Endothelial cell of umbilical vein (primary cell): ENCODE measurements at regions not wholly inside any gene's neighbourhood (a gene's known extent, or its start where the extent isn't known, plus 50 kb on each side); places are given as distances from the start of the nearest gene placed in this dataset.

Experiments
- BruUV-seq: library from RNA; stranded (reverse); fragments of 400-500 nt; replicated peaks from 2 replicates; lab custom pipeline; 2021; lab: Mats Ljungman, UMichigan
- CTCF ChIA-PET: fragments of 300-600, 350-600 bp; sonication (Branson Sonifier 250); formaldehyde crosslinking; loops from one replicate; lab custom pipeline; 2021; ENCODE audit warnings: antibody characterized with exemption, inconsistent platforms; lab: Charles Lee
- POLR2A ChIA-PET: fragments of 300-600, 350-600 bp; sonication (Branson Sonifier 250); formaldehyde crosslinking; loops from one replicate; lab custom pipeline; 2021; ENCODE audit warnings: antibody characterized with exemption, inconsistent platforms; lab: Charles Lee
- DNase-seq: peaks from one replicate; pipeline ENCODE4 v3.0.0-alpha.2; 2011; ENCODE audit warnings: low read depth, low spot score
- FAIRE-seq: peaks from 2 replicates; lab custom pipeline; 2011; peaks lifted over from hg19 to GRCh38; lab: Jason Lieb, UNC
- H2AFZ ChIP-seq: 2 replicates; pipeline ENCODE4 v1.6.0; 2012; ENCODE audit warnings: low read depth, low read length, control low read depth, inconsistent platforms
- H3K27ac ChIP-seq: 2 replicates; pipeline ENCODE4 v1.5.1; 2011; ENCODE audit warnings: low read depth, mild to moderate bottlenecking, control low read depth, low read length, moderate library complexity; ENCODE audit not compliant: insufficient read depth
- H3K27me3 ChIP-seq, 2 experiments: 2 replicates each; pipeline versions ENCODE4 v1.6.0 to v1.6.1; 2011; ENCODE audit warnings: low read length in 2 of 2, mixed read lengths in 1 of 2; ENCODE audit not compliant: control insufficient read depth in 2 of 2, insufficient read depth in 2 of 2
- H3K36me3 ChIP-seq, 2 experiments: 2 replicates in 1 of 2; 3 replicates in 1 of 2; pipeline ENCODE4 v1.5.1; 2011; ENCODE audit warnings: low read length in 2 of 2, mild to moderate bottlenecking in 1 of 2, moderate library complexity in 1 of 2; ENCODE audit not compliant: control insufficient read depth in 2 of 2, insufficient read depth in 2 of 2; ENCODE audit errors: extremely low read depth in 1 of 2
- H3K4me1 ChIP-seq: 3 replicates; pipeline ENCODE4 v1.5.1; 2011; ENCODE audit warnings: mild to moderate bottlenecking, low read length; ENCODE audit not compliant: control insufficient read depth, insufficient read depth; ENCODE audit errors: extremely low read depth
- H3K4me2 ChIP-seq: 2 replicates; pipeline ENCODE4 v1.6.1; 2011; ENCODE audit warnings: low read length, control low read depth, mixed read lengths; ENCODE audit not compliant: insufficient read depth
- H3K4me3 ChIP-seq, 3 experiments: fragments of 200-600 bp in 1 of 3; sonication (generic), shearing (Covaris generic) in 1 of 3; replicated peaks in 1 of 3; 2 replicates each; pipeline ENCODE4 v1.5.1; 2011 to 2016; ENCODE audit warnings: control low read depth in 3 of 3, low read length in 3 of 3, mild to moderate bottlenecking in 2 of 3, inconsistent platforms in 1 of 3, low read depth in 1 of 3, moderate library complexity in 1 of 3; ENCODE audit not compliant: insufficient read depth in 1 of 3
- H3K79me2 ChIP-seq: 2 replicates; pipeline ENCODE4 v1.6.0; 2012; ENCODE audit warnings: low read length, inconsistent platforms; ENCODE audit not compliant: control insufficient read depth, insufficient read depth
- H3K9ac ChIP-seq: replicated peaks from 2 replicates; pipeline ENCODE3; 2011; ENCODE audit warnings: low read length, control low read depth; ENCODE audit not compliant: insufficient read depth; ENCODE audit errors: extremely low read depth
- H3K9me1 ChIP-seq: replicated peaks from 3 replicates; pipeline ENCODE4 v1.6.0; 2011; ENCODE audit warnings: mild to moderate bottlenecking, low read length; ENCODE audit not compliant: control insufficient read depth, insufficient read depth; ENCODE audit errors: extremely low read depth
- H3K9me3 ChIP-seq: replicated peaks from 2 replicates; pipeline ENCODE4 v1.5.1; 2012; ENCODE audit warnings: low read length, inconsistent platforms; ENCODE audit not compliant: control insufficient read depth, insufficient read depth
- H4K20me1 ChIP-seq: replicated peaks from 2 replicates; pipeline ENCODE3; 2011; ENCODE audit warnings: mild to moderate bottlenecking, low read length; ENCODE audit not compliant: control insufficient read depth, insufficient read depth; ENCODE audit errors: extremely low read depth
- EZH2 ChIP-seq: IDR thresholded peaks from 2 replicates; pipeline ENCODE4 v1.6.1; 2012; ENCODE audit warnings: borderline replicate concordance, low read depth, mild to moderate bottlenecking, moderate library complexity, low read length, inconsistent platforms; ENCODE audit not compliant: severe bottlenecking
- FOS ChIP-seq: IDR thresholded peaks from 2 replicates; pipeline ENCODE4 v1.6.1; 2011; ENCODE audit warnings: mild to moderate bottlenecking, low read length, moderate library complexity, borderline replicate concordance; ENCODE audit not compliant: insufficient read depth
- GATA2 ChIP-seq: IDR thresholded peaks from 2 replicates; pipeline ENCODE4 v1.7.0; 2011; ENCODE audit warnings: low read depth, mild to moderate bottlenecking, moderate library complexity, mixed read lengths, low read length; ENCODE audit not compliant: insufficient read length, insufficient read depth
- JUN ChIP-seq: IDR thresholded peaks from 2 replicates; pipeline ENCODE4 v1.6.1; 2011; ENCODE audit warnings: borderline replicate concordance, low read depth; ENCODE audit not compliant: insufficient read length, insufficient read depth
- MYC ChIP-seq: IDR thresholded peaks from one replicate; pipeline ENCODE4 v1.6.1; 2011; ENCODE audit warnings: mild to moderate bottlenecking, low read depth, low read length
- POLR2A ChIP-seq: IDR thresholded peaks from 2 replicates; pipeline ENCODE4 v1.6.1; 2012; ENCODE audit warnings: low read depth, mild to moderate bottlenecking, control low read depth, low read length
- POLR2AphosphoS5 ChIP-seq: IDR thresholded peaks from 2 replicates; pipeline ENCODE4 v1.6.1; 2012; ENCODE audit warnings: low read depth, mild to moderate bottlenecking, control low read depth, low read length, moderate library complexity; ENCODE audit not compliant: insufficient read depth
- dilution Hi-C: fragments of 300-500 bp; cut with MboI; formaldehyde crosslinking; loops from one replicate; pipeline ENCODE4 v1.15.0; 2019; ENCODE audit warnings: low sequenced_read_pairs; ENCODE audit not compliant: extremely low pct_ligation_motif_present
- intact Hi-C: fragments of 100-400 bp; cut with micrococcal nuclease; formaldehyde crosslinking; loops from one replicate; pipeline ENCODE4 v1.10.0; 2022
- TF ChIP-seq, protein P1 (sequence below): IDR thresholded peaks from 2 replicates; pipeline ENCODE4 v1.6.1; 2011; ENCODE audit not compliant: insufficient read depth, insufficient read length
- TF ChIP-seq, protein P2 (sequence below), 2 donors: IDR thresholded peaks; 1 replicate in 1 of 2; 2 replicates in 1 of 2; pipeline ENCODE4 v1.5.1; 2011; ENCODE audit warnings: low read length in 2 of 2, mild to moderate bottlenecking in 2 of 2, moderate library complexity in 2 of 2, control low read depth in 1 of 2, inconsistent platforms in 1 of 2, low read depth in 1 of 2; ENCODE audit not compliant: insufficient read depth in 1 of 2; ENCODE audit errors: extremely low read depth in 1 of 2

DNA sequence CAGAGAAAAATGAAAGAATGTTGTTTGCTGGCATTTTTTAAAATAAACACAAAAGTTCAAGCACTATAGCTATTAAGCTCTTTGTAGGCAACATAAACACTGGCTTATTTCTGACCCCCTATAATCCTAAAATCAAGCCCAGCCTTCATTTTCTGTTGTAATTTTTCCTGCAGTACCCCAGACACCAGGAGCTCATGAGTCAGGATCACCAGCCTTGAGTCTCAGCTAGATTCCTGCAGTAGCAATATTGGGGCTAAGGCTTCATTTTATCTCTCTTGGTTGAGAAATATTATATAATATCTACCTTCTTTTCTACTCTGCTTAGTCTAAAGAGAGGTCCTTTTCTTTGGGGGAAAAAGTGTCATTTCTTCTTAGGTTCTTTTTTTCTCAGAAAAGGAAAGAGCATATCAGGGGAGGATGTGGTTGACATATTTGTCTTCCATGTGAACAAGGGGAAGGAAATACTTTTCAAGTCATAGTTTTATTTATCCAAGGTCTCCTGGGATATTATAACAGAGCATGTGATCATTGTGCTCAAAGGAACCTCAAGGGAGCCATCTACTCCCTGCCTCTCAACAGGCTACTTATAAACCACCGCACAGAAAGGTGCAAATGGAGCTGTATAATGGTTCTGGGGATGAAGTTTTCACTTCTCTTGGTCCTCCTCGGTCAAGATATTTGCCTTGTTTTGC, 678.3 kb upstream of the NR3C2 start:
- DNase-seq, result no peak
- FAIRE-seq, result no peak
- Histone ChIP-seq H3K36me3 (no peaks in the 10 kb centered on the region), H3K4me2 (peak overlapping the region; percentile 67), H3K9me3 (no peaks in the 10 kb centered on the region), H4K20me1 (no peaks in the 10 kb centered on the region), H3K4me3 (no peak overlapping the region), H3K79me2 (no peaks in the 10 kb centered on the region), H3K27ac (peak overlapping the region; percentile 57), H3K9ac (no peak overlapping the region), H3K27me3 (no peaks in the 10 kb centered on the region), H3K9me1 (no peaks in the 10 kb centered on the region), H2AFZ (no peak overlapping the region), H3K4me1 (peaks cover 10% of the 10 kb centered on the region)
- BruUV-seq, result no TSS peak
- POLR2A ChIA-PET, result no interaction called here
- CTCF ChIA-PET, result no interaction called here
- TF ChIP-seq JUN (peak; percentile 24), POLR2AphosphoS5 (no peak)
- intact Hi-C loops, result no loop called here
- dilution Hi-C loops, result no loop called here

DNA sequence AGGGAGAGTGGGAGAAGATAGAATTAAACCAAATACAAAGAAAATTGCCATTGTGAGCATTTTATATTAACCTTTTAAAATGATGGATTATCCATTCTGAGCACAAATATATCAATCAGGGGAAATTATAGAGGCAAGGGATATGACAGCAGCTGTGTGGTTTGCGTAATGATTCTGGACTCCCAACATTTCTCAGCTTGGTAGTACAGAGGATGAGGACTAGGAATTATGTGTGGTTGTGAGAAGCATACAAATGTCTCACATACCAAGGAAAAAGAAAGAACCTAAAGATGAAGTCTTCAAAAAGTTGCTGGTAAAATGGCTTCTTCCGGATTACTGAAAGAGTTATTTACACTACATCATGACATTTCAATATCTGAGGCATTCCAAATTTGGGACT, 674.6 kb upstream of the NR3C2 start:
- BruUV-seq, result no TSS peak
- Histone ChIP-seq H3K4me1 (peaks cover 10% of the 10 kb centered on the region), H3K4me2 (no peak overlapping the region), H3K79me2 (no peaks in the 10 kb centered on the region), H4K20me1 (no peaks in the 10 kb centered on the region), H3K4me3 (no peak overlapping the region), H3K27ac (no peak overlapping the region), H3K36me3 (no peaks in the 10 kb centered on the region), H3K9ac (no peak overlapping the region), H3K27me3 (no peaks in the 10 kb centered on the region), H2AFZ (no peak overlapping the region), H3K9me3 (no peaks in the 10 kb centered on the region), H3K9me1 (no peaks in the 10 kb centered on the region)
- ChIA-PET CTCF (no interaction called here), POLR2A (no interaction called here)
- DNase-seq, result no peak
- FAIRE-seq, result no peak
- dilution Hi-C loops, result no loop called here
- intact Hi-C loops, result no loop called here
- no peak for TF ChIP-seq POLR2AphosphoS5
- TF ChIP-seq, protein P1, sequence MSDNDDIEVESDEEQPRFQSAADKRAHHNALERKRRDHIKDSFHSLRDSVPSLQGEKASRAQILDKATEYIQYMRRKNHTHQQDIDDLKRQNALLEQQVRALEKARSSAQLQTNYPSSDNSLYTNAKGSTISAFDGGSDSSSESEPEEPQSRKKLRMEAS, result no peak
- TF ChIP-seq JUN, result no peak
- TF ChIP-seq MYC, result no peak
- no peak for TF ChIP-seq FOS
- no peak for TF ChIP-seq POLR2A
- TF ChIP-seq GATA2, result no peak
- TF ChIP-seq, protein P2, sequence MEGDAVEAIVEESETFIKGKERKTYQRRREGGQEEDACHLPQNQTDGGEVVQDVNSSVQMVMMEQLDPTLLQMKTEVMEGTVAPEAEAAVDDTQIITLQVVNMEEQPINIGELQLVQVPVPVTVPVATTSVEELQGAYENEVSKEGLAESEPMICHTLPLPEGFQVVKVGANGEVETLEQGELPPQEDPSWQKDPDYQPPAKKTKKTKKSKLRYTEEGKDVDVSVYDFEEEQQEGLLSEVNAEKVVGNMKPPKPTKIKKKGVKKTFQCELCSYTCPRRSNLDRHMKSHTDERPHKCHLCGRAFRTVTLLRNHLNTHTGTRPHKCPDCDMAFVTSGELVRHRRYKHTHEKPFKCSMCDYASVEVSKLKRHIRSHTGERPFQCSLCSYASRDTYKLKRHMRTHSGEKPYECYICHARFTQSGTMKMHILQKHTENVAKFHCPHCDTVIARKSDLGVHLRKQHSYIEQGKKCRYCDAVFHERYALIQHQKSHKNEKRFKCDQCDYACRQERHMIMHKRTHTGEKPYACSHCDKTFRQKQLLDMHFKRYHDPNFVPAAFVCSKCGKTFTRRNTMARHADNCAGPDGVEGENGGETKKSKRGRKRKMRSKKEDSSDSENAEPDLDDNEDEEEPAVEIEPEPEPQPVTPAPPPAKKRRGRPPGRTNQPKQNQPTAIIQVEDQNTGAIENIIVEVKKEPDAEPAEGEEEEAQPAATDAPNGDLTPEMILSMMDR (IDR thresholded peaks at IDR 0.05; ENCODE audit: extremely low read depth in 1 of 2, insufficient read depth in 1 of 2, low read depth in 1 of 2, low read length in 2 of 2), result no peak
- no peak for TF ChIP-seq EZH2
